HK-2 (cell line): ENCODE measurements at regions not wholly inside any gene's neighbourhood (a gene's known extent, or its start where the extent isn't known, plus 50 kb on each side); places are given as distances from the start of the nearest gene placed in this dataset.
A peak's percentile ranks its signal among the peaks of the same experiment; 100 is the strongest.

Experiments
- DNase-seq: peaks from one replicate; pipeline ENCODE4 v3.0.0-alpha.2; 2018; ENCODE audit not compliant: unreplicated experiment

DNA sequence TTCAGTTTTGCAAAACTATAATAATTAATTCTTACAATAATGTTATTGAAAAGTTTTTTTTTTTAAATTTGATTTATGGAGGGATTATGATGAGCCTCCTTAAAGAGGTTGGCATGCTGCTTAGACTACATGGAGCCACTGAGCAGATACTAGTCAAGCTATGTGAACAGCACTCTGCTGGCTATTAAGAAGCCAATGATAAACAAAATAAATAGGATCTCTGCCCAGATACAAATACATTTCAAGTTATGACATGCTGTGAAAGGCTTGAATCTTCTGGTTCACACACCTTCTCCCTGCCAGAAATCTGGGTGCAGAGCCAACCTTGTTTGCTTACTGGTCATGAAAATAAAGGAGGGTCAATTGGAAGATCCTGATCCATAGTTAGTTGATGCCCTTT, 107.4 kb upstream of the NAV3 start:
- DNase-seq, result no peak

DNA sequence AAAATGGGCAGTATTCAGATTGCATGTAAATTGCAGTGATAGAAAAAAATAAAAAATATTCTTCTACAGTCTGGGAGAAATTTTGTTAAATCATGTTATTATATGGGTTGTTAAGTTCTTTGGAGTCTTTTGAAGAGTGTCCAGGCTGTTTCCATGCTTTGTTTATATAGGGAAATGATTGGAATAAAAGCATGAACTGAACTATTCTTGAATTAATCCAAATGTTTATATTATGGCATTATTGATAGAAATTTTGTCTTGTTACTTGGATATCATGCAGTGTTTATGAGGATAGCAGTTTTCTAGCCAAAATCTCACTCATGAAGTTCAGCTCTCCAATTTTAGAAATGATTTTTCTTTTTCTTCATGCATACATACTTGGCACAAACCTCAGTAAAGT, 108.2 kb upstream of the NAV3 start:
- no peak for DNase-seq

DNA sequence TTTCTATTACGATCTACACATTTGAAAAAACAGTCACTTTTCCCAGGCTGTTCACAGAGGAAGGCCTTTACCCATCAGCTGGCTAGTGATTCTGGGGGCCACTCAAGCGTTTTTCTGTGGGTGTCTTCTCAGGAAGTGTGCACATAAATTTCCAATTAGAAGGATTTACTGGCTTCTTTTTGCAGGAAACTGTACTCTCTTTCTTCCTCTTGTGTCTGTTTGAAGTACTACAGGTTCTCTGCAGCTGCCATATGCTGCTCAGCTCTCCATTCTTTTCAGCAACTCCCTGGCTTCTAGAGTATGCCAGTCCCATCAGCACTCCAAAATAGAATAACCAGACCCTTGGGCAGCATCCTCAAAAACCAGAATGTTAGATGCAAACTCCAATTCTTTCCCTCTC, 110.4 kb upstream of the NAV3 start:
- DNase-seq, result no peak

DNA sequence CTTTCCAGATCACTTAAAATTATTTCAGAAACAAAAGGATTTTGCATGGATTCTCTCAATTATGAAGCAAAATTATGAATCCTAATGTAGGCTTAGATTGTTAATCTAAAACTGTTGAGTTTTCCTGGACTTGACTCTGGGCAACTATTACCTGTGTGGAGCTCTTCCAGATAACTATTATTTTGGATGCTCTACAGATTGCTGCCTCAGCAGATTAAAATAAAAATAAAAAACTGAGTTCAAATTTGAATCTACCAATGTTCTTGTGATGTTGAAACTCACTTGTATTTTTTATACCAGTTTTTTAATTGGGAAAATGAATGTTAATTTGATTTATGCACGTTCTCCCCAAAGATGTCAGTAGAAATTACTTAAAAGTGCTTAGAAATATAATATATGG, 120.5 kb upstream of the NAV3 start:
- no peak for DNase-seq

DNA sequence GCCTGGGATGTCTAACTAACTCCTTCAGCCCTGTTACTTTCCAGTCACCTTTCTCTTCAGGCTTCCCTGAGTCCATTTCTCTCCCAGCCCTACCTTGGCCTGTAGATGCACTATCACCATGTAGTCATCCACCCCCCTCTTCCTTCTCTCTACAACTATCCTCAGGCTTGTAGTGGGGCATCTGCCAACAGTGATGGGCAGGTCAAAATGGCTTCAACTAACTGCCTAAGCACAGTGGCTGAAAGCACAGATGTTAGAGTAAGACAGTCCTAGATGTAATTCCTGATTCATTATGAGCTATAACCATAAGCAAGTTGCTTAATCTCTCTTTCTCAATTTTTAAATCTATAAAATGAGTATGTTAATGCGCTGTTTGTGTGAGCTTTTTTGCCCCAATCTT, 133.6 kb upstream of the NAV3 start:
- DNase-seq, result no peak

DNA sequence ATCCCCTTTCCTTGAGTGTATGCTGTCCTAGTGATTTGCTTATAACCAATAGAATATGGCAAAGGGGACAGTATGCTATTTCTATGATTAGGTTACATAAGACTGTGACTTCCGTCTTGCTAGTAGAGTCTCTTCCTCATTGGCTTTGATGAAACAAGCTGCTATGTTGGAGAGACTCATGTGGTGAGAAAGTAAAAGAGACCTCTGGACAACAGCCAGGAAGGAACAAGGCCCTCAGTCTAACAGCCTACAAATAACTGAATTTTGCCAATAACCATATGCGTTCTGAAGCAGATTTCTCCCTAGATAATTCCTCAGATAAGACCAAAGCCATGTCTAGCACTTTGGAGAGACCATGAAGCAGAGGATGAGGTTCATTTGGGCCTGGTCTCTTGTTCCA, 134.5 kb upstream of the NAV3 start:
- no peak for DNase-seq

DNA sequence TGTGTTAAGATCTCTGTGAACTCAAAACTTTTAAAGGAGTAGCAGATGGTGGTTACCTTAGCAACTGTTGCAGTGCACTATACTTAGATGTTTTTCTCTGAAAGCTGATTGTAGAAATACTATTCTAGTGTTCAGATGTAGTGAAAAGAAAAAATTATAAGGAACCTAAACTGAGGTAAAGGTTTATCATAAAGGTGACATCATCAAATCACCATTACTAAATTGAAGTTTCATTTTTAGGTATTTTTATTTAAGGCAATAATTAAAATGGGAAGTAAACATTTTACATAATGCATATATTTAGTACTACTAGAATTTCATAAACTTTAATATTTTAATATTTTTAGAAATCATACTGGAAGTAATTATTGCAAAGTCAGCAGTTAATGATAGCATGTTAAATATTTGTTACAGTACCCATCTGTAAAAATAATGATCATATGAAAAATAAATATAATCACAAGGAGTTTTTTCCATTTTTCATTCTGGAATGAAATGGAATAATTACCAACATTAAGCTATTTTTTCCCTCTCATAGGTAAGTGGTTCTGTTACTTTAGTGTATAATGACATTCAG, 141.1 kb upstream of the NAV3 start:
- no peak for DNase-seq

DNA sequence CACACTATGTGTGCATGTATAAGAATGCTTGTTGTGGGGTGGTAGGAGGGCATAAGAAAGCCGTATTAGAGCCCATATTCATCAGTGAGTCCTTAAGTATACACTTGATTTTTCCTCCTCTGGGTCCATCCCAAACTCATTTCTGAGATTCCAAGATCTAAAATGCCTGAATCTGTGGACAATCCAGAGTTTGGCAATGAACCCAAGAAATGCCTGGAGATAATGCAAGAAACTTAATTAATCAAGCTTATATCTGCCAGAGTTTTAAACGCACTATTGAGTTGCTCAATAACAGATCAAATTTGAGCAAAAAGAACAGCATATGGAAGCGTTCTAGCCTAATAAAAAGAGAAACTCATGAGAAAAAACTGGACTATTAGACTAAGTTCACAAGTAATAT, 143.4 kb upstream of the NAV3 start:
- DNase-seq, result no peak

DNA sequence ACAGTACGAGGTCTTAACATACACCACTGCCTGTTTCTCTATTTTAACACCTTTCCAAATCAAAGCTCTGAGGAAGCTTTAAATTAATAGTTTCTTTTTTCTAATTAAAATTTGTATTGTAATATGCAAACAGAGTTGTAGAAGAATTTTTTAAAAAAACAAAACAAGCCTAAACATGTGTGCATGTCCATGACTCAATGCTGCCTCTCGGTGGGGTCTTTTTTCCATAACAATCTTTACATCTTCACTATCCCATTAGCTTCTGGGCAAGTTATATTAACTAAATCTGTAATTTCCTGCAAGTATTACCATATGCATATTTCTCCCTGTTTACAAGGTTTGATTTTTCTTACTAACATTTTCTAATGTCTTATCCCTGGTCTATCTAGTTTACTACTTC, 143.9 kb upstream of the NAV3 start:
- no peak for DNase-seq

DNA sequence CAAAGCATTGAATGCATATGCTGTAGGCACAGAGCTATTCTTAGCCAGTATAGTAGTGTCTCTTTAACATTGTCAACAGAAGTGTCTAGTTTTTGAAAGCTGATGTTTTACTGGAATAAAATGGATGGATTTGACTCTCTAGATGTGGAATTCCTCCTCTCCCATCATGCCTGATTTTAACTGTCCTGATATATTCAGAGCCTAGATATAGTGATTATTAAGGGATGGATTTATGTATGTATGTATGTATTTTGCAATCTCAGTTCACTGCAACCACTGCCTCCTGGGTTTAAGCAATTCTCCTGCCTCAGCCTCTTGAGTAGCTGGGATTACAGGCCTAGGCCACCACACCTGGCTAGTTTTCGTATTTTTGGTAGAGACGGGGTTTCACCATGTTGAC, 144.8 kb upstream of the NAV3 start:
- no peak for DNase-seq

DNA sequence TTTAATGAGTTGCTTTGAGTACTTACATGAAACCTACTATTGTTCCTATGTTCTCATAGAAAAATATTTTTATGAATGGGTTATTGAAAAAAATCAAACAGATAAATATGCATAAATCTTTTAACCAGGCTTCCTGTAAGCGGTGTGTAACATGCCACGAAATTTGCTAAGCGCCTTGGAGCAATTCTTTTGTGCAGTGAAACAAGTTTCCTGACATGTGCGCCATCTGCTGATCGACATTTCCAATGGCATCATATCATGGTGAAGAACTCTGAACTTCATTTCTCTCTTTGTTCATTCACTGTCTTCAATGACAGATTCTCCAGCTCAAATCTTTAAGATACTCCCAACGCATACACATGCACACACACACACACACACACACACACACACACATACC, 145.6 kb upstream of the NAV3 start:
- peak; percentile 27 for DNase-seq

DNA sequence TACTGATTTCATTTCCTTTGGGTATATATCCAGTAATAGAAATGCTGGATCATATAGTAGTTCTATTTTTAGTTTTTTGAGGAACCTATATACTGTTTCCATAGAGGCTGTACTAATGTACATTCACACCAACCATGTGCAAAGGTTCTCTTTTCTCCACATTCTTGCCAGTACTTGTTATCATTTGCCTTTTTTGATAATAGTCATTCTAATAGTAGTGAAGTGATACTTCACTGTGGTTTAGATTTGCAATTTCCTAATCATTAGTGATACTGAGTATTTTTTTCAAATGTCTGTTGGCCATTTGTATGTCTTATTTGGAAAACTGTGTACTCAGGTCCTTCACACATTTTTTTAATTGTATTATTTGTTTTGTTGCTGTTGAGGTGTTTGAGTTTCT, 148.2 kb upstream of the NAV3 start:
- DNase-seq, result no peak

DNA sequence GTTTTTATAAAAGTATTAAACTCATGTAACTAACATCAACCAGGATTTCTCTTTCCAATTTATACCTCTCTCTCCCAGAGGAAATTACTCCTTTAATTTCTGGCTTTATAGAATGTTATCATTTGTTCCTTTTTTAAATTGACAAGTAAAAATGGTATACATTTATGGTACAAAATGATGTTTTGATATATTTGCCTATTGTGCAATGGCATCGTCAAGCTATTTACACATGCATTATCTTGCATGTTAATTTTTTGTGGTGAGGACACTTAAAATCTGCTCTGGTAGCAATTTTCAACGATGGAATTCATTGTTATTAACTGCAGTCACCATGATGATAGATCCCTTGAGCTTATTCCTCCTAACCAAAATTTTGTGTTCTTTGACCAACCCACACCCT, 149.0 kb upstream of the NAV3 start:
- DNase-seq, result no peak

DNA sequence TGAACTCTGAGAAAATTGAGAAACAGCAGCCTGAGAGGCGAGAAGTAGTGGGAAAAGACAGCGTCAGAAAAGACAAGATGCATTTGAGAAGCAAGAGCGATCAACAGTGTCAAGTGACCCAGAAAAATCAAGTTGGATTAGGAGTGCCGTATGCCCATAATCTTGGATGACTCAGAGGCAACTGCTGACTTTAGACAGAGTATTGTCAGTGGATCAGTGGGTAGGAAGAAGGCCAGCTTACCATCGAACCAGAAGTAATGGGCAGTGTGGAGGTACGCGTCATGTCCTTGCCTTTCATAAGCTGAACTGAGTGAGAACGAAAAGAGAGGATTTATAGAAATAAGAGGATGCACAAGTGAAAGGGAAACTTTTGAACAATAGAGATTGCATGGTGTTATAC, 151.0 kb upstream of the NAV3 start:
- no peak for DNase-seq

DNA sequence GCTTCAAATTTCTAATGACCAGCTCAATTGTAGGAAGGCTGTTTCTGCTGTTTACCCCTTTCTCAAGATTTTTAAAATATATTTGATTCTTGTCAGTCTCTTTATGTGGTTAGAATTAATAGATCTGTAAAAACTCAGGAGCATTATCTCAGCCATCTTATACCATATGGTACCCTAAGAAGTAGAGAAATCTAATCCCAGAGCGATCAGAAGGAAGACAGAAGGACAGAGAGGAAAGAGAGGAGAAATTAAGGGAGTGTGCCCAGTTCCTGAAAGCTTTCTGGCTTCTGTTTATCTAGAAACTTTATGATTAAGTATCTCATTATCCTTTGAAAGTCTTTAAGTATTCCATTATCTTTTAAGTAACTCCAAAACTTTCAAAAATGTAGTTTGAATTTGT, 152.1 kb upstream of the NAV3 start:
- no peak for DNase-seq

DNA sequence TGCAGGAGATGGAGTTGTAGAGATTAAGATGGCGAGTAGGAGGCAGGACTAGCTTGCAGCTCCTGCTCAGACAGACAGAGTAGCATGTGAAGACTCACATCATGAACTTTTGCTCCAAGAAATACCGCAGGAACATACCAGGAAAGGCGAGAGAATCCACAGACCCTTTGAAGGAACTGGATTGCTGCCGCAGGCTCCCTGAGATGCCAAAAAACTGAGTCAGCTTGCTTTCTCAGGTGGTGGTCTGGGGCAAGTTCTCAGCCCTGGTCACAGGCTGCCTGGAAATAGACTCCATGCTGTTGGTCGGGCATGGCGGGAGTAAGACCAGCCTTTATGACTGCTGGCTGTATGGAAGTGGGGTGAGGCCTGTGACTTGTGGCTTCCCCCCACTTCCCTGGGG, 163.6 kb upstream of the NAV3 start:
- peak; percentile 10 for DNase-seq

DNA sequence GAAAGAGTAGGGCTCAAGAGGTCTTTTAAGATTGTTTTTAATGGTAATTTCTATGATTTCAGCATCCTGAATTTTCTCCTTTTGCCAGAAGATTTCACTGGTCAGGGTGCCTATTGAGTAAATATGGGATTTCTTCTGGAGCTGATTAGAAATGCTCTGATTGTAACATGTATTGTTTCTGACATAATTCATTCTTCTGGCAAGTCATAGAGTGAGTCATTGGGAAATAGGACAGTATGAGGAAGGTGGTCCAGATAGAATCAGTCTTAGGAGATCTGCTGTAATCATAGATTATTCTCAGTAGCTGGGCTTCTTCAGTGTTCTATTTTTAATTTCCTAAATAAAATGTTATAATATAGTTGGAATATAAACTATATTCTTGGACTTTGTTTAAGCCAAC, 182.0 kb upstream of the NAV3 start:
- DNase-seq, result no peak

DNA sequence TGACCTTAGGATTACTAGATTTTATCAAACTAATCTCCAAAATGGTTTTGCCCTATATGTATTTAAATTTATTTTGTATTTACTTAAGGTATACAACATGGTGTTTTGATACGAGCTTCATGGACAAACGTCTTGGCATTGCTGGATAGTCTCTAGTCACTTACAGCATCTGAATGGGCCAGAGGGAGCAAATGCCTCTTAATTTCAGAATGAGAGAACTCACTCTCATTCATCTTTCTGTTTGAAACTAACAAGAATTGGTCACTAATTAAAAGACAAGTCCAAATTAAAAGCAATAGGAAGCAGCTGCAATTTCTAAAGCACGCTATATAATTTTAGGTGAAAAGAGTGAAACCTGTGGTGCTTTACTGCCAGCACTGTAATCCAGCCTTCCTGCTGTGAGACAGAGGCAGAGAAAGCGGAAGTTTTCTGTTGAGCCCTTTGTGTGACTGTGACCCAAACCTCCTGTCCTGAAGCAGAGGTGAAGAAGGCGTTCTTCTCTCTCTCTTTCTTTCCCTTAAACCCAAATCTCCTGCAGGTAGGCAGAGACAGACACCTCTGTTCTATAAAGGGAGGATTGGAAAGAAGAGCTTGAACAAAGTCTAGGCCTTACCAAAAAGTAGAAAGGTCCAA, 184.6 kb upstream of the NAV3 start:
- DNase-seq, result no peak

DNA sequence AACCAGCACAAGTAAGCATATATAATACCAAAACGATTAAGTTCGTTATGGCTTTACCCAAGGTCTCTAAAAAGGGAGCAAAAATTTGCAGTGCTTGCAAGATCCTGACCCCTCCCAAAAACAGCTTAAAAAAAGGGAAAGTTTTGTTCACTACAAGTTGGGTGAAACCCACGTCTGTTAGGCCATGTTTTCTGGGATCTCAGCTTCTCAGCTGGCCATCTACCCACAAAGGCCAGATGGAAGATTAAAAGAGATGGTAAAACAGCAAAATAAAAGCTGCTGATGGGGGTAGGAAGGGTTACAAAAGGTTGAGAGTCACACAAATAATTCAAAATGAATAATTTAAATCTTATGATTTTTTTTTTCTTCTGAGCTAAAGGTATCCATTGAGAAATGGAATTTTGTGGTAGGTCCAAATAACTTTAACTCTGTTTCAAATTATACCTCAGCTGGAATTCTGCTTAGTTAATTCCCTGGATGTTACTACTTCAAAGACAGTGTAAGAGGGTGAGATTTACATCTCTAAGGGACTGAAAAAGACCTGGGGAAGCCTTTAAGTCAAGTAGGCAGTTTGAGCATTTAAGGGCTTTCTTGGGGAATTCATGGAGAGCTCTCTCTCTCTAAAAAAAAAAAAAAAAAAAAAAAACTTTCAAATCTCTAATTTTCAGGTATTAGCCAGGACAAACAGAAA, 185.6 kb upstream of the NAV3 start:
- no peak for DNase-seq

DNA sequence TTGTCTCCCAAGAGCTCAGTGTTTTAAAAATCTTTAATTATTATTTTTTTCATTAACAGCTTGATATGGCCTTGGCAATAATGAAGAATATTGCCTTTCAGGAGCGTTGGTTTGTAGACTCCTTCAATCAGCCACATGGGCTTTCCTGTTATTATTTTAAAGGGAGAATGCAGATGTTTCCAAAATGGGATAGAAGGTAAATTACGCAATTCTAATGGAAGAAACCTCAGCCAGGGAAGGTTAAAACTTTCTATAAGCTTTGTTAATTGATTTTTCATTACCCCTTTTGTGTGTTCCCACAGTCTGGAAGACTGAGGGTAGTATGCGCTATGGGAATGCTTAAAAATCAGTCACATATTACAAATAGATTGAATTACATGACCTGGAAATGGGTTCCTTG, 188.4 kb upstream of the NAV3 start:
- DNase-seq, result no peak

DNA sequence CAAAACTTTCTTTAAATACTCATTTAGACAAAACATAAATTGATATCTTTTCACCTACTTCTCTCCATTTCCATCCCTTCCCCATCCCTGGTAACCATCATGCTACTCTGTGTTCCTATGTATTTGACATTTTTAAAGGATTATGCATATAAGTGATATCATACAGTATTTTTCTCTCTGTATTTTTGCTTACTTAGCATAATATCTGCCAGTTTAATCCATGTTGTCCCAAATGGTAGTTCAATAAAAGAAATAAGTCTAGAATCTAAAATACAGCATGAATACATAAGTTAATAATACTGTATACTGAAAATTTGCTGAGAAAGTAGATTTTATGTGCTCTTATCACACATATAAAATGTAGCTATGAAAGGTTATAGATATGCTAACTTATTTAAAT, 190.3 kb upstream of the NAV3 start:
- DNase-seq, result no peak

DNA sequence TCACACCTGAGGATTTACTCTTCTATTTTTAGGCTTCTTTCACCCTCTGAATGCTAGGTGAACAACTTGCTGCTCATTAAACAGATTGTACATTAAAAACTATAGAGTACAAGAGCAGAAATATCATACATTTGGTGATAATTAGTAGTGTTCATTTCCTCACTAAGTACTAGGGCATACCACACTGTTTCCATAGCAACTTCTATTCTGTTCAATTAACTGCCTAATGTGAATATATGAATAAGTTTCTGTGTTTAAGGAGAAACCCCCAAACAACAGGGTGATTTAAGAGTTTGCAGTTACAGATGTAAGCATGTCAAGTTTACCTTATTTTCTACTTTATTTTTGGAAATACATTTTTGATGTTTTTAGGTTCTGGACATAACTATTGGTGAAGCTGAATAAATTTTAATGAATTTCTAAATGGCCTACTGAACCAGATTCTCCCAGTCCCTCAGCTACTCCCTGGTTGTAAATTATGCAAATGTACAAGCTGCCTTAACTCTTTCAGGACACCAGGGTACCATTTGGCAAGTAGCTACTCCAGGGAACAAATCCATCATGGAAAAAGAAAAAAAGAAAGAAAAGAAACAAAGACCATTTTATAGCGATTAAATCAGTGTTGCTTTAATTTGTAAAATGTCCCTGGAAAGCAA, 199.8 kb upstream of the NAV3 start:
- DNase-seq, result no peak

DNA sequence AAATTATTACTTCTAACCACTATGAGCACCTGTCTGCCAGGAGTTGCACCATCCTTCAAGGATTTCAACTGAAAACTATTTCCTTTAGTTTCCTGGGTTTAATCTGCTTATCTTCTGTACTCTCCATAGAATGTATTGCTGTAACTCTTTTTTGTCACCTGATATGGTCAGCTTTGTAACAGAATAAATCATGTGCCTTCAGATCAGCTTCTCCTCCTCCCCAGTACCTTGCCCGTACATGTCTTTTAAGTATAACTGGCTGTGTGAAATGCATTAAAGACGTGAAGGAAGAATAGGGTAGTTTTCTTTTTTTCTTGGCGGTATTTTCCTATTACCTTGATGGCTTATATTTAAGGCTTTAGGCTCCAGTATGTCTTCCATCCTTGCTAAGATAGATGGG, 200.3 kb upstream of the NAV3 start:
- no peak for DNase-seq
